PC-3 (cell line): ENCODE measurements at regions not wholly inside any gene's neighbourhood (a gene's known extent, or its start where the extent isn't known, plus 50 kb on each side); places are given as distances from the start of the nearest gene placed in this dataset.

Experiments used
- CTCF ChIP-seq: fragments of 300-600 bp; sonication (generic); conservative IDR thresholded peaks from 2 replicates; pipeline ENCODE4 v1.5.1; 2017; ENCODE audit warnings: antibody characterized with exemption, low read depth, mild to moderate bottlenecking, low read length
- EZH2phosphoT487 ChIP-seq: fragments of 300-600 bp; sonication (generic); IDR thresholded peaks from 2 replicates; pipeline ENCODE4 v1.6.1; 2018; ENCODE audit warnings: mild to moderate bottlenecking, antibody characterized with exemption, low read length, borderline replicate concordance

- TF ChIP-seq EZH2phosphoT487, result no peak
- TF ChIP-seq CTCF, result no peak
Observed at GRCh38 chrX:141469469-141469868, 115.1 kb downstream of the SPANXA1 start.
